GM23338 (cell line): ENCODE measurements at regions not wholly inside any gene's neighbourhood (a gene's known extent, or its start where the extent isn't known, plus 50 kb on each side); places are given as distances from the start of the nearest gene placed in this dataset.

Experiments
- ATAC-seq: fragments of 200-7000 bp; cut with Tn5 transposase; 3 replicates; pipeline ENCODE4 v1.9.1; 2020
- DNase-seq: peaks from one replicate; pipeline ENCODE4 v3.0.0-alpha.2; 2015; ENCODE audit warnings: low spot score
- H2AFZ ChIP-seq: fragments of 200-600 bp; sonication (generic); 2 replicates; pipeline ENCODE4 v1.8.0; 2016; ENCODE audit warnings: antibody characterized with exemption, mild to moderate bottlenecking, moderate library complexity
- H3F3A ChIP-seq: fragments of 200-600 bp; sonication (generic); replicated peaks from 2 replicates; pipeline ENCODE4 v1.8.0; 2017; ENCODE audit warnings: antibody characterized with exemption, mixed run types, low read depth
- H3K27ac ChIP-seq: fragments of 200-600 bp; sonication (generic); 2 replicates; pipeline ENCODE4 v1.6.1; 2016; ENCODE audit warnings: low read depth
- H3K27me3 ChIP-seq: fragments of 200-600 bp; sonication (generic); 2 replicates; pipeline ENCODE4 v1.8.0; 2016; ENCODE audit warnings: mild to moderate bottlenecking, mixed run types, moderate library complexity; ENCODE audit not compliant: insufficient read depth
- H3K36me3 ChIP-seq: fragments of 200-600 bp; sonication (generic); 2 replicates; pipeline ENCODE4 v1.8.0; 2016; ENCODE audit warnings: mild to moderate bottlenecking; ENCODE audit not compliant: insufficient read depth
- H3K4me1 ChIP-seq: fragments of 200-600 bp; sonication (generic); 2 replicates; pipeline ENCODE4 v1.8.0; 2016; ENCODE audit warnings: mild to moderate bottlenecking, moderate library complexity; ENCODE audit not compliant: insufficient read depth
- H3K4me2 ChIP-seq: fragments of 200-600 bp; sonication (generic); 2 replicates; pipeline ENCODE4 v1.7.1; 2017; ENCODE audit warnings: mixed run types
- H3K4me3 ChIP-seq: fragments of 200-600 bp; sonication (generic); 2 replicates; pipeline ENCODE4 v1.6.1; 2016; ENCODE audit warnings: mixed run types
- H3K79me2 ChIP-seq: fragments of 200-600 bp; sonication (generic); replicated peaks from 2 replicates; pipeline ENCODE4 v1.8.0; 2017; ENCODE audit warnings: mild to moderate bottlenecking; ENCODE audit not compliant: insufficient read depth
- H3K9me2 ChIP-seq: fragments of 200-600 bp; sonication (generic); 2 replicates; pipeline ENCODE4 v1.8.0; 2017; ENCODE audit not compliant: insufficient read depth
- H4K20me1 ChIP-seq: fragments of 200-600 bp; sonication (generic); replicated peaks from 2 replicates; pipeline ENCODE4 v1.8.0; 2017; ENCODE audit warnings: mild to moderate bottlenecking; ENCODE audit not compliant: insufficient read depth
- H3K27ac Mint-ChIP-seq: 2 replicates; pipeline ENCODE4 v1.8.0; 2020; ENCODE audit warnings: inconsistent platforms, mild to moderate bottlenecking, moderate library complexity, mixed read lengths
- H3K27me3 Mint-ChIP-seq: 3 replicates; pipeline ENCODE4 v1.8.0; 2022; ENCODE audit warnings: low read depth, mild to moderate bottlenecking, moderate library complexity, mixed read lengths, inconsistent platforms; ENCODE audit not compliant: insufficient read depth, poor library complexity
- H3K36me3 Mint-ChIP-seq: 3 replicates; pipeline ENCODE4 v1.8.0; 2021; ENCODE audit warnings: low read depth, mild to moderate bottlenecking, inconsistent platforms, moderate library complexity, mixed read lengths
- H3K4me1 Mint-ChIP-seq: 3 replicates; pipeline ENCODE4 v1.8.0; 2020; ENCODE audit warnings: mild to moderate bottlenecking, inconsistent platforms, mixed read lengths
- H3K4me3 Mint-ChIP-seq: 3 replicates; pipeline ENCODE4 v1.8.0; 2021; ENCODE audit warnings: moderate library complexity, mild to moderate bottlenecking, inconsistent platforms, mixed read lengths
- H3K9me3 Mint-ChIP-seq: 3 replicates; pipeline ENCODE4 v1.8.0; 2020; ENCODE audit warnings: moderate library complexity, mild to moderate bottlenecking, inconsistent platforms, mixed read lengths
- ETS1 ChIP-seq: IDR thresholded peaks from 2 replicates; pipeline ENCODE4 v1.6.1; 2016; ENCODE audit warnings: antibody characterized with exemption
- EZH2 ChIP-seq: fragments of 200-600 bp; sonication (generic); IDR thresholded peaks from one replicate; pipeline ENCODE4 v1.8.0; 2017; ENCODE audit warnings: antibody characterized with exemption, mild to moderate bottlenecking, low read depth; ENCODE audit not compliant: unreplicated experiment
- EZH2phosphoT487 ChIP-seq: fragments of 200-600 bp; sonication (generic); IDR thresholded peaks from one replicate; pipeline ENCODE4 v1.8.1; 2018; ENCODE audit warnings: antibody characterized with exemption; ENCODE audit not compliant: unreplicated experiment
- JUNB ChIP-seq: IDR thresholded peaks from one replicate; pipeline ENCODE4 v1.6.1; 2016; ENCODE audit warnings: antibody characterized with exemption; ENCODE audit not compliant: unreplicated experiment
- POLR2AphosphoS5 ChIP-seq: IDR thresholded peaks from 2 replicates; pipeline ENCODE4 v1.6.1; 2016; ENCODE audit warnings: antibody characterized with exemption, low read depth
- REST ChIP-seq: IDR thresholded peaks from one replicate; pipeline ENCODE4 v1.6.1; 2018; ENCODE audit warnings: antibody characterized with exemption; ENCODE audit not compliant: unreplicated experiment
- STAT1 ChIP-seq: IDR thresholded peaks from one replicate; pipeline ENCODE4 v1.6.1; 2016; ENCODE audit warnings: antibody characterized with exemption; ENCODE audit not compliant: unreplicated experiment
- ZNF114 ChIP-seq: fragments of 250-450 bp; sonication (Bioruptor Pico); IDR thresholded peaks from 2 replicates; pipeline ENCODE4 v1.5.0; 2020; ENCODE audit warnings: mild to moderate bottlenecking, moderate library complexity
- ZNF331 ChIP-seq: fragments of 250-450 bp; sonication (Bioruptor Pico); IDR thresholded peaks from 2 replicates; pipeline ENCODE4 v1.5.0; 2020; ENCODE audit warnings: low read depth, mild to moderate bottlenecking, moderate library complexity

- Histone ChIP-seq H3K4me3 (no peak overlapping the region), H4K20me1 (no peaks in the 10 kb centered on the region), H3K79me2 (no peaks in the 10 kb centered on the region), H2AFZ (no peak overlapping the region), H3K4me1 (peaks cover 12% of the 10 kb centered on the region), H3K27ac (no peak overlapping the region), H3K27me3 (peaks cover 16% of the 10 kb centered on the region), H3F3A (no peaks in the 10 kb centered on the region), H3K4me2 (no peak overlapping the region), H3K36me3 (no peaks in the 10 kb centered on the region), H3K9me2 (peaks cover 4% of the 10 kb centered on the region; the same call in 1 of the 2 replicates)
- DNase-seq (no peak), ATAC-seq (no peak)
- no peak overlapping the region for H3K4me3 Mint-ChIP-seq
- no peak overlapping the region for H3K27ac Mint-ChIP-seq
- H3K4me1 Mint-ChIP-seq: peaks cover 25% of the 10 kb centered on the region
- TF ChIP-seq JUNB: no peak
- peaks cover 14% of the 10 kb centered on the region for H3K27me3 Mint-ChIP-seq
- H3K9me3 Mint-ChIP-seq: no peaks in the 10 kb centered on the region
- no peaks in the 10 kb centered on the region for H3K36me3 Mint-ChIP-seq
Observed at GRCh38 chr2:172229125-172229524, 126.4 kb upstream of the DLX2 start.

- Mint-ChIP-seq H3K9me3 (no peaks in the 10 kb centered on the region), H3K36me3 (no peaks in the 10 kb centered on the region), H3K27me3 (peaks cover 24% of the 10 kb centered on the region), H3K27ac (no peak overlapping the region), H3K4me3 (no peak overlapping the region), H3K4me1 (peaks cover 35% of the 10 kb centered on the region)
- TF ChIP-seq JUNB: no peak
- TF ChIP-seq ETS1: no peak
- TF ChIP-seq POLR2AphosphoS5: no peak
- no peak for TF ChIP-seq STAT1
- TF ChIP-seq REST: no peak
- TF ChIP-seq ZNF114: no peak
- TF ChIP-seq EZH2: no peak
- no peak for TF ChIP-seq ZNF331
- no peak for TF ChIP-seq EZH2phosphoT487
- Histone ChIP-seq H3K9me2 (peaks cover 4% of the 10 kb centered on the region; the same call in 1 of the 2 replicates), H3K27ac (no peak overlapping the region), H4K20me1 (no peaks in the 10 kb centered on the region), H3K36me3 (no peaks in the 10 kb centered on the region), H3K4me3 (no peak overlapping the region), H2AFZ (peak overlapping the region; percentile 63; the same call in 1 of the 2 replicates), H3F3A (no peaks in the 10 kb centered on the region), H3K4me1 (peaks cover 18% of the 10 kb centered on the region), H3K27me3 (peaks cover 29% of the 10 kb centered on the region), H3K4me2 (no peak overlapping the region), H3K79me2 (no peaks in the 10 kb centered on the region)
- DNase-seq: no peak
- ATAC-seq: no peak
Observed at GRCh38 chr2:172230332-172230888, 127.7 kb upstream of the DLX2 start.
